Erythroblast (primary cell): ENCODE measurements at regions not wholly inside any gene's neighbourhood (a gene's known extent, or its start where the extent isn't known, plus 50 kb on each side); places are given as distances from the start of the nearest gene placed in this dataset.

Experiments
- GATA1 ChIP-seq: IDR thresholded peaks from 2 replicates; pipeline ENCODE4 v1.6.1; 2011; ENCODE audit warnings: low read depth, mild to moderate bottlenecking, control low read depth, low read length, moderate library complexity
- POLR2A ChIP-seq: IDR thresholded peaks from 2 replicates; pipeline ENCODE4 v1.6.1; 2011; ENCODE audit warnings: mild to moderate bottlenecking, low read length

DNA sequence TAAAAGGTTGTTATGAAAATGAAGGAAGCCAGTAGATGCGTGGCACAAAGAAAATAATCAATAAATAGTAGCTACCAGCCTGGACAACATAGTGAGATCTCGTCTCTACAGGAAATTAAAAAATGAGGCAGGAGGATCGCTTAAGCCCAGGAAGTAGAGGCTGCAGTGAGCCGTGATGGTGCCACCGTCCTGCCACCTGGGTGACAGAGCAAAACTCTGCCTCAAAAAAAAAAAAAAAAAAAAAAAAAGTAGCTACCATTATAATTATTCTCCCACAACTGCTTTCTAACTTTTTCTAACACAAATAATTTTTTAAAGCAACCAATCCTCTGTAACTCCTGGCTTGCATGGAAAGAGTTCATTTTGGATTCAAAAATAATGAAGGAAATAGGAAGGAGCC lies 133.0 kb downstream of the NDUFA12 start:
- TF ChIP-seq POLR2A (no peak), GATA1 (no peak)
